Kidney (tissue), 13 donors: ENCODE measurements at regions not wholly inside any gene's neighbourhood (a gene's known extent, or its start where the extent isn't known, plus 50 kb on each side); places are given as distances from the start of the nearest gene placed in this dataset.

Experiments
- DNase-seq, 5 donors: peaks; one replicate each; pipeline ENCODE4 v3.0.0-alpha.2; 2013 to 2020
- FAIRE-seq: peaks from 2 replicates; lab custom pipeline; 2012; peaks lifted over from hg19 to GRCh38; lab: Jason Lieb, UNC
- H3K27ac ChIP-seq, 2 donors: one replicate each; pipeline ENCODE4 v1.7.0; 2013; ENCODE audit warnings: low read depth in 2 of 2, low read length in 2 of 2, inconsistent platforms in 1 of 2
- H3K27me3 ChIP-seq: one replicate; pipeline ENCODE4 v1.7.1; 2013; ENCODE audit warnings: low read length, inconsistent platforms; ENCODE audit not compliant: control insufficient read depth, insufficient read depth
- H3K36me3 ChIP-seq, 3 donors: one replicate each; pipeline versions ENCODE4 v1.7.0 to v1.7.1; 2013; ENCODE audit warnings: low read length in 3 of 3, control low read depth in 1 of 3, inconsistent platforms in 1 of 3; ENCODE audit not compliant: insufficient read depth in 3 of 3, control insufficient read depth in 2 of 3
- H3K4me1 ChIP-seq, 3 donors: one replicate each; pipeline versions ENCODE4 v1.7.0 to v1.7.1; 2013; ENCODE audit warnings: low read length in 3 of 3, inconsistent platforms in 1 of 3, low read depth in 1 of 3; ENCODE audit not compliant: control insufficient read depth in 2 of 3, insufficient read depth in 2 of 3
- H3K4me3 ChIP-seq, 3 donors: one replicate each; pipeline versions ENCODE4 v1.7.0 to v1.8.1; 2013; ENCODE audit warnings: low read length in 3 of 3, control low read depth in 1 of 3, inconsistent platforms in 1 of 3
- H3K9ac ChIP-seq, 3 donors: one replicate each; pipeline versions ENCODE4 v1.7.0 to v1.7.1; 2013; ENCODE audit warnings: low read length in 3 of 3, control low read depth in 1 of 3, inconsistent platforms in 1 of 3
- H3K9me3 ChIP-seq, 3 donors: one replicate each; pipeline versions ENCODE4 v1.7.0 to v1.7.1; 2013; ENCODE audit warnings: low read length in 3 of 3, control low read depth in 1 of 3, inconsistent platforms in 1 of 3; ENCODE audit not compliant: control insufficient read depth in 2 of 3, insufficient read depth in 1 of 3
- intact Hi-C: fragments of 100-400 bp; cut with DNase I; formaldehyde crosslinking; loops from one replicate; pipeline ENCODE4 v1.11.1; 2022
- TF ChIP-seq, protein P1 (sequence below): IDR thresholded peaks from 3 replicates; pipeline ENCODE4 v1.5.1; 2012; ENCODE audit warnings: mild to moderate bottlenecking, moderate library complexity, borderline replicate concordance; ENCODE audit not compliant: insufficient read depth; ENCODE audit errors: extremely low read depth
- donor health status: control.
- donor health status: control.
- donor health status: control.
- donor health status: control.
- donor health status: control.
- donor health status: DM: yes; HTN: yes; CAD: no.
- donor health status: Normal renal cell carcinoma (clear cell type).

DNA sequence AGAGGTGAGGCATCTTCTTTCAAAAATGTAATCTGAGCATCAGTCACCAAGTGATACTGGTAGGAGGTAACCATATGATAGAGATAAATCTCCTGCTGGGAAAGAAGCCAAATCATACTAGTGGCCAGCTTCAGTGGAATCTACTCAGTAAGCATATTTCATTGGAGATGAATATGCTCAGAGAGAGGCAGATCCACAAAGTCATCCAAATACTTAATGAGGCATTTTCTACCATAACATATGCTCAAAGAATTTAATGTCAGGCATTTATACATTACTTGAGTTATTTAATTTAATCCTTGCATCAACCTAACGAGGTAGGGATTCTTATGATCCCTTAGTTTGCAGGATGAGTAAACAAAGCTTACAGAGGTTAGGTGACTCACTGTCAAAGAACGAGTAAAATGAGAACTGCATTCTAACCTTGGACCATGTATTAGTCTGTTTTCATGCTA lies 50.9 kb upstream of the DMRTA1 start:
- no peak overlapping the region for H3K9ac ChIP-seq
- no peaks in the 10 kb centered on the region for H3K4me1 ChIP-seq
- H3K27me3 ChIP-seq = no peaks in the 10 kb centered on the region
- H3K27ac ChIP-seq = no peak overlapping the region
- no peaks in the 10 kb centered on the region for H3K9me3 ChIP-seq
- DNase-seq (no peak), FAIRE-seq (no peak)
- H3K4me3 ChIP-seq = no peak overlapping the region
- intact Hi-C loops = no loop called here
- no peaks in the 10 kb centered on the region for H3K36me3 ChIP-seq
- TF ChIP-seq, protein P1, sequence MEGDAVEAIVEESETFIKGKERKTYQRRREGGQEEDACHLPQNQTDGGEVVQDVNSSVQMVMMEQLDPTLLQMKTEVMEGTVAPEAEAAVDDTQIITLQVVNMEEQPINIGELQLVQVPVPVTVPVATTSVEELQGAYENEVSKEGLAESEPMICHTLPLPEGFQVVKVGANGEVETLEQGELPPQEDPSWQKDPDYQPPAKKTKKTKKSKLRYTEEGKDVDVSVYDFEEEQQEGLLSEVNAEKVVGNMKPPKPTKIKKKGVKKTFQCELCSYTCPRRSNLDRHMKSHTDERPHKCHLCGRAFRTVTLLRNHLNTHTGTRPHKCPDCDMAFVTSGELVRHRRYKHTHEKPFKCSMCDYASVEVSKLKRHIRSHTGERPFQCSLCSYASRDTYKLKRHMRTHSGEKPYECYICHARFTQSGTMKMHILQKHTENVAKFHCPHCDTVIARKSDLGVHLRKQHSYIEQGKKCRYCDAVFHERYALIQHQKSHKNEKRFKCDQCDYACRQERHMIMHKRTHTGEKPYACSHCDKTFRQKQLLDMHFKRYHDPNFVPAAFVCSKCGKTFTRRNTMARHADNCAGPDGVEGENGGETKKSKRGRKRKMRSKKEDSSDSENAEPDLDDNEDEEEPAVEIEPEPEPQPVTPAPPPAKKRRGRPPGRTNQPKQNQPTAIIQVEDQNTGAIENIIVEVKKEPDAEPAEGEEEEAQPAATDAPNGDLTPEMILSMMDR = no peak
